HuH-7 (cell line): ENCODE measurements at regions not wholly inside any gene's neighbourhood (a gene's known extent, or its start where the extent isn't known, plus 50 kb on each side); places are given as distances from the start of the nearest gene placed in this dataset.

ENCODE experiments used
- DNase-seq: peaks from one replicate; pipeline ENCODE4 v3.0.0; 2011; ENCODE audit warnings: low spot score

DNA sequence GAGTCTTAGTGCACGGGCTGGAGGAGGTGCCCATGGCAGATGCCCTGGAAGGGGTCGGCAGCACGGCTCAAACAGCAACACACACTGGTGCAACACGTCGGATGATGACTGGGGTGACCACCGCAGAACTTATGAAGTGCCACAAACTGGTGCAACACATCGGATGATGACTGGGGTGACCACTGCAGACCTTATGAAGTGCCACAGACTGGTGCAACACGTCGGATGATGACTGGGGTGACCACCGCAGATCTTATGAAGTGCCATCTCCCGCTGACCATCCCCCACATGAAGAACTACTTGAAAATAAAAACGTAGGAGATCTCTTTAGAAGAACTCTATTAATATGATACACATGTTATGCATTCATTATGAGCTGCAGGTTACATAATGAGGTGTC is 218.3 kb downstream of the TBXT start:
- no peak for DNase-seq

DNA sequence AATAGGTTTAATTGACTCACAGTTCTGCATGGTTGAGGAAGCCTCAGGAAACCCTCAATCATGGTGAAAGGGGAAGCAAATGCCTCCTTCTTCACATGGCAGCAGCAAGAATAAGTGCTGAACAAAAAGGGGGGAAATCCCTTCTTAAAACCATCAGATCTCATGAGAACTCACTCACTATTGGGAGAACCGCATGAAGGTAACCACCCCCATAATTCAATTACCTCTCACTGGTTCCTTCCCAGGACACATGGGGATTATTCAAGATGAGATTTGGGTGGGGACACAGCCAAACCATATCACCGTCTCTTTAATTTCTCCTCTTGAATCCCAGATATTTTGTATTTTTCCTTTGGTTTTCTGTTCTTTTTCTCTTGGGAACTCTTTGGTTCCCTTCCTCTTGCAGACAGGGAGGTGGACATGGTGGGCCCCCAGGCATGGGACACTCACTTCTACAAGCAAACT is 223.6 kb downstream of the TBXT start:
- no peak for DNase-seq

GRCh38 chr6:165941786-165942185 is 225.9 kb downstream of the TBXT start:
- no peak for DNase-seq

DNA sequence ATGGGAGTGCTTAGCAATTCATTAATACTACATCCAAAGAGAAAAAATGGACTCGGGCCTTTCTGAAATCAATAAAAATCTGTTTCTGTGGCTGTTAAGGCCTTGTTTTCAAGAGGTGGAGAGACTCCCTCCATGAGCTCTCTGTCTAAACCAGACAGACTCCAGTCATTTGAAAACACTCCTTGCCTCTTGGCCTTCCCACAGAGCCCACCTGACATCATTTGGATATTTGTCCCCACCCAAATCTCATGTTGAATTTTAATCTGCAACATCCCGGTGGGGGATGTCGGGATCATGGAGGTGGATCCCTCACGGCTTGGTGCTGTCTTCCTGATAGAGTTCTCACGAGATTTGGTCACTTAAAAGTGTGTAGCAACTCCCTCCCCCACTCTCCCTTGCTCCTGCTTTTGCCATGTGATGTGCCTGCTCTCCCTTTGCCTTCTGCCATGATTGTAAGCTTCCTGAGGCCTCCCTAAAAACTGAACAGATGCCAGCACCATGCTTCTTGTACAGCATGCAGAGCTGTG is 226.3 kb downstream of the TBXT start:
- no peak for DNase-seq

DNA sequence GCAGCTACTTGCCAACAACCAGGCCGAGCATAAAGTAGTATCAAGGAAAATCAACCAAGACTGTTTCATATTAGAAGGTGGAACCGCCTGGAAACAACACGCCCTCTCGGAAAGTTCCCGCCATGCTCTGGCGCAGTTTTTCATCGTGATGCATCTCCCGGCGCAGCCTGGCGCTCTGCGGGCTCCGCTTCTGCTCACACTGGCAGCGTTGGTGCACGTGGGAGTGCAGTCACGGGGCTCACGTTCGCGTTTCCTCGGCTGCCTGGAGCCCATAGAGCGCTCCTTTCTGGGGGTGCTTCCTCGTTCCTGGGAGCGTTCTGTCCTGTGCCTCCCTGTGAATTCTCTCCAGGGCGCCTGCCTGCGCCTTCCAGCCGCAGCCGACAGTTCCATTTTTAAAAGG is 227.3 kb downstream of the TBXT start:
- no peak for DNase-seq

DNA sequence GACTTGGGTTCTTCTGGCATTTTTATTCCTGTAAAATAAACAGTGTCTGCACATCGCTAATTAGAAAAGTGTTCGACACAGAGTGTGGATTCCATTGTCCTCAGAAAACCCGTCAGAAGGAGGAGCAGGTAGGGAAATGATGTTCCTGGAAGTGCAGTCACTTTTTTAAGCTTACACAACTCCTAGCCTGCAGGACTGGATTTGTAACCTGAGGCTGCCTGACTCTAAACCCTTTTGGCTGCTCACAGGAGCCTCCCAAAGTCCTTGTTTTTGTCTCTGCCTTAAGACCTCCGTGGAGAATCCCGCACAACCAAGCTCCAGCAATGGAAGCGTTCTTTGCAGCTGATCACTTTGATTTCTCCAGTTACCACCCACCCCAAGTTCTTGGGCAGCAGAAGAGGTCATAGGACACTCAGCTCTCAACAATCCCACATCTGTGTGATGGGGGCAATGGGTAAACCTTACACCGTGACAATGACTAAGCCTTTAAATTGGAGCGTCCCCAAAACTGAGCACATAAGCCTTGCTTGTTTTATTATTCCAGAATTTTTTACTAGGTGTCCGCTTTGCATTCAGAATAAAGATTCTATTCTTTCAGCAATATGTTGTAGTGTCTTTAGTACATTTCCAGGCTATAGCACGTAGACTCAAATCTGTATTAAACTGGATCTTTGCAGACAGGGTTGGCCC is 227.9 kb downstream of the TBXT start:
- no peak for DNase-seq

DNA sequence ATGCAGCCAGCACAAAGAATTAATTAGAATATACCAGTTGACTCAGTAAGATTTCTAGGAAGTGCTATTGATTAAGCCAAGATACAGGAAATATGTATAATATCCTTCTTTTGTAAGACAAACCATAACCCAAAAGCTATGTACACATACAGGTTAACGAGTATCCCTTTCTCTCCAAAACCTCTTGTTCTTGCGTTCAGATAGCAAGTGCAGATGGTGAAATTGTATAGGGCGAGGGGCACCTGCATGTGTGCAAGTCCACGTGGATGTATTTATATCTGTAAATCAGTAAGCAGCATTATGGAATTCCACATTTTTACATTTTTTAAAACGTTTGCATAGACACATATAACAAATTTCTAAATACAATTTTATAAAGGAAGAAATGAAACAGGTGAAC is 228.6 kb downstream of the TBXT start:
- no peak for DNase-seq

GRCh38 chr6:165937564-165938358 is 229.9 kb downstream of the TBXT start:
- no peak for DNase-seq

GRCh38 chr6:165936660-165937059 is 231.0 kb downstream of the TBXT start:
- no peak for DNase-seq

GRCh38 chr6:165936096-165936495 is 231.6 kb downstream of the TBXT start:
- no peak for DNase-seq

GRCh38 chr6:165931675-165932074 is 236.0 kb downstream of the TBXT start:
- DNase-seq = no peak

DNA sequence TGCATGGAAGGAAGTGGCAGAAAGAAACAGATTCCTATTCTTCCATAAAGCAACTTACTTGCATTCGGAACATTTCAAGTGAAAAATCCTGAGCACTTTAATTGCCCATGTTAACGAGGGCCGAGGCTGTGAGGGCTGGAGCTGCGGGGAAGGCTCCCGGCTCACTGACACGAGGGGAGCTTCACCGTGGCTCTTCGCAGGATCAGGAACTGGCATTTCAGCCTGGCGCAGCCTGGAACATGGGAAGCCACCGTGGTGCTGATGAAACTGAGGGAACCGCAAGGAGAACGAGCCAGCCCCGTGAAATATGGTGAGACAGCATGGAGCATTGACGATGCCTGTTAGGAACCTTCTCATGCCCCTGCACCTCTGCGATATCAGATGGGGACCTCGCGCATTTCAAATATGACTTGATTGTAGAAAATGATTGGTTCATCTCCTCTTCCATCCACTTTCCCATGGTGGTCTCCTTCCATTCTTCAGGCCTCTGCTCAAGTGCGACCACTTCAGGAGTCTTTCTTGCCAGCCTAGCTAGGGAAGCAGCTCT is 236.9 kb downstream of the TBXT start:
- DNase-seq = no peak

- no peak for DNase-seq
These were observed 238.0 kb downstream of the TBXT start for GRCh38 chr6:165929607-165930006.

GRCh38 chr6:165926378-165926777 is 241.3 kb downstream of the TBXT start:
- DNase-seq = no peak

DNA sequence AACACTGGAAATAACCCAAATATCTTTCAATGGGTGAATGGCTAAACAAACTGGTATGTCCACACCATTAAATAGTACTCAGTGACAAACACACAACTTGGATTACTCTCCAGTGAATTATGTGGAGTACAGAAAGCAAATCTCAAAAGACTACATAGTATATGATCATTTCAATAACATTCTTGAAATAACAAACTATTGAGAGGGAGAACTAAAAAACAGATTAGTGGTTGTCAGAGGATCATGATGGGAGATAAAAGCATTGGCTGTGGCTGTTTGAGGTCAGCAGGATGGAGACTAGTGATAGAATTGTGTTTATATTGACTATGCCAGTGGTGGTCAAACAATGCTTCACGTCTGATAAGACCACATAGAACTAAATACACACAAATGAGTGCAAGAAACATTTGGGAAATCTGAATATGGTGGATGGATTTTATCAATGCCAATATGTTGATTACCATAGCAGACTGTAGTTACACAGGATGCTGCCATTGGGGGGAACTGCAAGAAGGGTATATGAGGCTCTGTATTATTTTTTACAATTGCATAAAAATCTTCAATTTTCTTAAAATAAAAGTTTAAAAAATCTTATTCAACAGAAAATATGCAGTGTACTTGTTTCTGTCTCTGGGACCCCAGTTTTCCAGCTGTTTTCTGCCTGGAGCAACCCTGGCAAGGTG is 242.0 kb downstream of the TBXT start:
- no peak for DNase-seq

GRCh38 chr6:165922309-165922794 is 245.3 kb downstream of the TBXT start:
- no peak for DNase-seq

DNA sequence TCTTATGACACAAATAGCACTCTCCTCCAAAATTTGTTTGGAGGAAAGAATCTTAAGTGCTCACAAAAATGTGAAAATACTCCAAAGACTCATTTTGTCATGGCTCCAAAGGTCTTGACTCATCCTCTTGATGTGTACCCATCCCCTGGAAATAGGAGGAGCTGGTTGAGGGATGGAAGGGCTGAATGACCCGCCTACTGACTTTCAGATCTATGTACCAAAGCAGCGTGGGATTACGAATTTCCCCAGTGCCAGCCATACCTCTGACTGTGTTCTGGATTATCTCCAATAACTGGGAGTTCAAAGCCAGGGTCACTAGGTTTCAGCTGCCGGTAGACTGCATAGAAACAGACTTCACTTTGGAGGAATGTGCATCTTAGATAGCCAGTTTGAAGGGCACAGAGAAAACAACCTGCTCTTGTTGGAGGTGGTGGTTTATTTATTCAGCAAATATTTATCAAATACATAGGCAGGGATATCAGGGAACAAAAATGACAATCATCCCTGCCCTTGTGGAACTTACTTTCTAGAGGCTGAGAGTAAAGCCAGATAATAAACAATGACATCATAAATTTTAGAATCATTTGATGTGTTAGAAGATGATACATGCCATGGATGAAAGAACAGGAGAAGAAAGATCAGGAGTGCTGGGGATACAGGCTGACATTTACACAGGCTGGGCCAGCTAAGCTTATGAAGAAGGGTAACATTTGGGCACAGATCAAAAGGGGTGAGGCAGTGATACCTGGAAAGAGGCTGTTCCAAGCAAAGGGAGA is 246.6 kb downstream of the TBXT start:
- DNase-seq = no peak

DNA sequence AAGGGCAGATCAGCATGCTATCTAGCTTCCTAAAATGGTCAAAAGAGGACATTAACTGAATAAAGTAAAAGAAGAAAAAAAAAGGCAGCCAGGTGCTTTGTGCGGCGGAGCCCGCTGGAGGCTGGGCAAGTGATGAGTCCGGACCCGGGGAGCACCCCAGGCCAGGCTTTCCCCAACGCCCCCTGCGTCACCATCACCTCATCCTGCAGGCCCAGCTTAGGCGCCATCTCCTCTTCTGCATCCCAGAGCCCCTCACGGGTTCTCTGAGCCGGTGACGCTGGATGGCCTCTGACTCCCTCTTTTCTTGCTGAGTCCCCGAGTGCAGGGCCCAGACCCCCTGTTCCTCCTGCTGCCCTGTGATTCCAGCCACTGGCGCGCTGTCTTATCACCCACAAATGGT is 250.1 kb downstream of the TBXT start:
- no peak for DNase-seq

GRCh38 chr6:165915022-165915770 is 252.2 kb upstream of the PDE10A start:
- DNase-seq = no peak

DNA sequence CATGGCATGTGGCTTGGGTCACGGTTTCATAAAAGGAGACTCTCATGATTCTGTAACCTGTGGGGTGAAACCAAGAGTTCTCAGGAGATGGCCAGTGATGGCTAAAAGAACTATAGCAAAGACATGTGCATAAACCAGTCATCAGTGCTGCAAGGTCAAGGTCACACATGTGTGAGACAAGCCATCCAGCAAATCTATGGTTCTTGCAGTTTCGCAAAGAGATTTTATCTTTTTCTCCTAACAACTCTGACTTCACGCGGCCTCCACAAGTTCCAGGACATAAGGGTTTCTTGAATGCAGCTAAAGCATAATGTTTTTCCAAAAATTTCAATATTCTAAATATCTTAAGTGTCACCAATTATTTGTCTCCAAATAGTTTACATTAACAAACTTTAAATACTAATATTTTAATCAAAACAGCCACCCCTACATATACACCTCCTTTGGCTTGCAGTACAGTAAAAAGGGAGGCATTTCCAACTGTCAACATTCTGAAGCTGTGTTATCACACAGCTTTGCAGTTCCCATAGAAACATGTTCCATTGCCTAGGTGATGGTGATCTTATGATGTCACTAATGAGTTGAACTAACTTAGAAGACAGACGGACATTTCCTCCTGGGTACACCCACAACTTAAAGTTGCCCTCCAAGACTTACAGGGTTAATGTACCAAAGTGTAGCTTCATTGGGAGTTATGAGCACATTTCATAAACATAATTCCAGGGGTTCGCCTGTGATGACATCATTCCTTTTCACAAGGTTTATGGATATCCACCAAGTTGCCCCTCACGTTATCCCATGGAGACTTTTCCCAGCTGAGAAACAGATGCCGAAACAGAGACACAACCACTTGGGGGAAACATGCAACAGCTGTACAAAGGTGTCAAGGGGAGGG is 250.9 kb upstream of the PDE10A start:
- DNase-seq = no peak
